HFF-Myc (cell line): ENCODE measurements at regions not wholly inside any gene's neighbourhood (a gene's known extent, or its start where the extent isn't known, plus 50 kb on each side); places are given as distances from the start of the nearest gene placed in this dataset.

ENCODE experiments used
- DNase-seq: peaks from one replicate; pipeline ENCODE4 v3.0.0-alpha.2; 2011; ENCODE audit warnings: low read depth; ENCODE audit errors: extremely low read depth
- H3K4me3 ChIP-seq: replicated peaks from 2 replicates; pipeline ENCODE4 v1.5.1; 2011; ENCODE audit warnings: low read depth, mild to moderate bottlenecking, control low read depth, low read length
- TF ChIP-seq, protein P1 (sequence below): IDR thresholded peaks from 2 replicates; pipeline ENCODE4 v1.5.1; 2012; ENCODE audit warnings: mild to moderate bottlenecking, low read depth, low read length, control low read depth; ENCODE audit errors: missing control alignments

DNA sequence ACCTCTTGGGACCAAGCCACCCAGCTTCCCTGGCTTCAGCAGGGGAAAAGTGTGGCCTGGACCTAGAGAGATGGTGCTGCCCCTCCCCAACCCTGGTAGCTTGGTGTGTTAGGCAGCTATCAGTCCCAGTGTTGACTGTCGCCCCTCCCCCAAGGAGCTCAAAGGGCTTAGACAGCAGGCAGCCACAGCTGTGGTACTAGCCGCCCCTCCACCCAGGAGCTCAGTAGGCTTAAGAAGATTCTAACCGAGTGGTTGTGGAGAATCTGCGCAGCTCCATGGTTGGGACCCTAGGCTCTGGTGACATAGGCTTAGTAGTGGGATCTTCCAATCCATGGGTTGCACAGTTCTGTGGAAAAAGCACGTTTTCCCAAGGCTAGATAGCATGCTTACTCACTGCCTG lies 458.4 kb upstream of the LRRC4C start:
- TF ChIP-seq, protein P1, sequence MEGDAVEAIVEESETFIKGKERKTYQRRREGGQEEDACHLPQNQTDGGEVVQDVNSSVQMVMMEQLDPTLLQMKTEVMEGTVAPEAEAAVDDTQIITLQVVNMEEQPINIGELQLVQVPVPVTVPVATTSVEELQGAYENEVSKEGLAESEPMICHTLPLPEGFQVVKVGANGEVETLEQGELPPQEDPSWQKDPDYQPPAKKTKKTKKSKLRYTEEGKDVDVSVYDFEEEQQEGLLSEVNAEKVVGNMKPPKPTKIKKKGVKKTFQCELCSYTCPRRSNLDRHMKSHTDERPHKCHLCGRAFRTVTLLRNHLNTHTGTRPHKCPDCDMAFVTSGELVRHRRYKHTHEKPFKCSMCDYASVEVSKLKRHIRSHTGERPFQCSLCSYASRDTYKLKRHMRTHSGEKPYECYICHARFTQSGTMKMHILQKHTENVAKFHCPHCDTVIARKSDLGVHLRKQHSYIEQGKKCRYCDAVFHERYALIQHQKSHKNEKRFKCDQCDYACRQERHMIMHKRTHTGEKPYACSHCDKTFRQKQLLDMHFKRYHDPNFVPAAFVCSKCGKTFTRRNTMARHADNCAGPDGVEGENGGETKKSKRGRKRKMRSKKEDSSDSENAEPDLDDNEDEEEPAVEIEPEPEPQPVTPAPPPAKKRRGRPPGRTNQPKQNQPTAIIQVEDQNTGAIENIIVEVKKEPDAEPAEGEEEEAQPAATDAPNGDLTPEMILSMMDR = no peak
- no peak overlapping the region for H3K4me3 ChIP-seq
- DNase-seq = no peak

GRCh38 chr11:41920374-41920773 lies 460.9 kb upstream of the LRRC4C start:
- TF ChIP-seq, protein P1 = no peak
- no peak overlapping the region for H3K4me3 ChIP-seq
- no peak for DNase-seq

DNA sequence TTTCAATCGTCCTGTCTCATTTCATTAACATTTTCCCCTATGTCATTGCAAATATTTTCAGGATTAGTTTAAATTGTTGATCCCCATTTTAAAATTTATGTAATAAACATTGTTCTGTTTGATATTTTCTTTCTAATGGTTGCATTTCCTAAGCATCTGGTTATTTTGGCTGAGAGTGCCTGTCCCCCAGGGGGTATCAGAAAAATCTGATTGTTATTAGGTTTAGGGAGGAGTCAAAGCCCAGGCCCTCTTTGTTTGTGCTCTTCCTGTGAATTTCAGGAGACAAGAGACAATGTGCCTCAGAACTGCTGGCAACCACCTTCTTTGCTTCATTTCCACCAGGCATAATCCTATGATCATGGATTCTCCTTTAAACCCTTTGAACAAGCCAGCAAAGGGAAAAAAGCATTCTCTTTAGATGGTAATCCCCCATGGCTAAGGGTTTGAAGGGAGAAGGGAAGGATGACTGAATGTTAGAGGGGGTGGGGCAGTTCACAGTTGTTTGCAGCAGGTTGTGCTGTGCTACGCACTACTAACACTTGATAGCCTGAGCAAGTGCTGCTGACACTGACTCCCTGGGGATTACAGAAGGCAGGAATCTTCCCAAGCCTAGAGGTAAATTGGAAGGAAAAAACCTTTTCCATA lies 462.4 kb upstream of the LRRC4C start:
- TF ChIP-seq, protein P1 = no peak
- DNase-seq = no peak
- H3K4me3 ChIP-seq = no peak overlapping the region

- no peak overlapping the region for H3K4me3 ChIP-seq
- no peak for DNase-seq
- TF ChIP-seq, protein P1 = no peak
Measured at GRCh38 chr11:41926339-41926738, 466.9 kb upstream of the LRRC4C start.

DNA sequence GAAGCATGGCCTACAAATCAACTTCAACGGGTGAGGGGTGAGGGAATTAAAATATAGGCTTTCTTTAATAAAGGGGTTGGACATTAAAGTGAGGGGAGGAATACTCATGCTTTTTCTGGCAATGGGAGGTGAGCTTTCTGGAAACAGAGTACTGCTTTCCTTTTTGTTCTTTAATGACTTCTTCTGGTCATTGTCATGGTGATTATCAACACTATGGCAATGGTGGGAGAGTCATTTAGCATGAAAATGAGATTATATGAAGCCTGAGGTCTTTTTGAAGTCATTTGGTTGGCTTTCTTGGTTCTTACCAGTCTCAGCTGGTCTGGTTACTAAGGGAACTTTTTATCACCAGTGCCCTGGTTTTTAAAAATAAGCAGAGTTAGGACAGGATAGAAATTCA lies 475.8 kb upstream of the LRRC4C start:
- H3K4me3 ChIP-seq = no peak overlapping the region
- TF ChIP-seq, protein P1 = no peak
- DNase-seq = no peak

GRCh38 chr11:41935795-41936194 lies 476.3 kb upstream of the LRRC4C start:
- TF ChIP-seq, protein P1 = no peak
- no peak for DNase-seq
- no peak overlapping the region for H3K4me3 ChIP-seq

GRCh38 chr11:41943656-41944055 lies 484.2 kb upstream of the LRRC4C start:
- DNase-seq = no peak
- H3K4me3 ChIP-seq = no peak overlapping the region
- TF ChIP-seq, protein P1 = no peak
